Fibroblast of villous mesenchyme (primary cell): ENCODE measurements at regions not wholly inside any gene's neighbourhood (a gene's known extent, or its start where the extent isn't known, plus 50 kb on each side); places are given as distances from the start of the nearest gene placed in this dataset.
"Not testable (repeated sequence)": the region's sequence is repeated elsewhere in the genome, so short reads cannot be mapped to it uniquely, and the experiment has no call there.

Experiments used
- DNase-seq: peaks from one replicate; pipeline ENCODE4 v3.0.0-alpha.2; 2010; ENCODE audit warnings: low read depth
- H3K4me3 ChIP-seq: 2 replicates; pipeline ENCODE4 v1.5.1; 2011; ENCODE audit warnings: low read depth, mild to moderate bottlenecking, low read length
- TF ChIP-seq, protein P1 (sequence below): IDR thresholded peaks from 2 replicates; pipeline ENCODE4 v1.5.1; 2012; ENCODE audit warnings: low read depth, mild to moderate bottlenecking, low read length; ENCODE audit not compliant: insufficient read depth

DNA sequence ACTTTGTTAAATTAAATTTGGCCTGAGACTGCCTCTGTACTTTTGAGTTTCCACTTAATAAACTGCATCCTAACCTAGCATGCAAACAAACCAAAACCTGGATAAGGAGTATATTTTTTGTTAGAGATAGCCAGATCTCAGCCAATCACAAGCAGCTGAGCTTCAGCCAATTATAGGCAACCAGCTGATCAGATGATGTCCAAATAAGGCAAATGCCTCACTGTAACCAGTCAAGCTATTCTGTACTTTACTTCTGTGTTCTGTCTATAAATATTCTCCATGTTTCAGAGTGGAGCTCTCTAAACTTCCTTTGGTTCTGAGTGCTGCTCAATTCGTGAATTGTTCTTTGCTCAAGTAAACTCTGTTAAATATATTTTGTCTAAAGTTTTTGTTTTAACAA, 194.6 kb upstream of the RGS17 start:
- DNase-seq: no peak
- no peak overlapping the region for H3K4me3 ChIP-seq
- TF ChIP-seq, protein P1, sequence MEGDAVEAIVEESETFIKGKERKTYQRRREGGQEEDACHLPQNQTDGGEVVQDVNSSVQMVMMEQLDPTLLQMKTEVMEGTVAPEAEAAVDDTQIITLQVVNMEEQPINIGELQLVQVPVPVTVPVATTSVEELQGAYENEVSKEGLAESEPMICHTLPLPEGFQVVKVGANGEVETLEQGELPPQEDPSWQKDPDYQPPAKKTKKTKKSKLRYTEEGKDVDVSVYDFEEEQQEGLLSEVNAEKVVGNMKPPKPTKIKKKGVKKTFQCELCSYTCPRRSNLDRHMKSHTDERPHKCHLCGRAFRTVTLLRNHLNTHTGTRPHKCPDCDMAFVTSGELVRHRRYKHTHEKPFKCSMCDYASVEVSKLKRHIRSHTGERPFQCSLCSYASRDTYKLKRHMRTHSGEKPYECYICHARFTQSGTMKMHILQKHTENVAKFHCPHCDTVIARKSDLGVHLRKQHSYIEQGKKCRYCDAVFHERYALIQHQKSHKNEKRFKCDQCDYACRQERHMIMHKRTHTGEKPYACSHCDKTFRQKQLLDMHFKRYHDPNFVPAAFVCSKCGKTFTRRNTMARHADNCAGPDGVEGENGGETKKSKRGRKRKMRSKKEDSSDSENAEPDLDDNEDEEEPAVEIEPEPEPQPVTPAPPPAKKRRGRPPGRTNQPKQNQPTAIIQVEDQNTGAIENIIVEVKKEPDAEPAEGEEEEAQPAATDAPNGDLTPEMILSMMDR: no peak

- peak; percentile 62 for DNase-seq
- no peak overlapping the region for H3K4me3 ChIP-seq
- TF ChIP-seq, protein P1: peak; percentile 50
These were observed 181.6 kb upstream of the RGS17 start for GRCh38 chr6:153312634-153313033.

DNA sequence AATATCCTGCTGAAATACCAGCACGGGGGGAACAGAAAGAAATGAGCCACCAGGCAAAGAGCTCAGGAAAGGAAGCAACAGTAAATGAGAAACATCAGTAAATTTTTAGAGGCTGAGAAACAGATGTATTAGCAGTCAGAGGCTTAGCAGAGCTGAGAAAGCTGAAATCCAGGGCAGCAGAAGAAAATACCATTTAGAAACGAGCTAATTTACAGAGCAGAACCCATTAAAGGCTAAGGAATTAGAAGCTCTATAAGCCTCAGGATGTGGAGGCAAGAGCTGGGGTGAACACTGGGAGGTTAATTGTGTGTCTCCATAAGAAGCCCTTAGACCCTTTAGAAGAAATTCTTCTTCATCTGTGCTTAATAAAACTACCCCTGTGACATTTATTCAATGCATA, 178.6 kb upstream of the RGS17 start:
- TF ChIP-seq, protein P1: no peak
- no peak overlapping the region for H3K4me3 ChIP-seq
- DNase-seq: no peak

- TF ChIP-seq, protein P1: no peak
- DNase-seq: no peak
- H3K4me3 ChIP-seq: no peak overlapping the region
These were observed 171.1 kb upstream of the RGS17 start for GRCh38 chr6:153302133-153302532.

DNA sequence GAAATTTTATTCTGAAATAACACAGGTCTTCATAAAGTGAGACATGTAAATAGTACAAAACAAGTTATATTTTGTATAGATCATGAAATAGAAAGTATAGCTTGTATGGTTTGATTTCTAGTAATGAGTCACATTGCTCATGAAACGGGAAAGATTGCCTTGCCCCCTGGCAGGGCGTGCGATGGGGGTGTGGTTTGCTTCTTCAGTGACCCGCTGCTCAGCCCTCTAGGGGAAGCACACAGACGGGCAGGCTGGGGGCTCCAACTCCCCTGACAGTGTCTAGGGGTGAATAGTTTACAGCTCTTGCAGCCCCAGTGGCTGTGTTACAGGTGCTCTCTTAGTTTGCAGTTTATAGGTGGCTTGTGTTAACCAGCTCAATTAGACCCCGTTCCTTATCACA, 170.5 kb upstream of the RGS17 start:
- H3K4me3 ChIP-seq: no peak overlapping the region
- TF ChIP-seq, protein P1: no peak
- DNase-seq: no peak

- not testable (repeated sequence) for H3K4me3 ChIP-seq, DNase-seq
These were observed 151.4 kb upstream of the RGS17 start for GRCh38 chr6:153282456-153282855.

GRCh38 chr6:153275997-153276396, 144.9 kb upstream of the RGS17 start:
- no peak for DNase-seq
- H3K4me3 ChIP-seq: no peak overlapping the region
- TF ChIP-seq, protein P1: no peak
